Hepatocyte (in vitro differentiated cells): ENCODE measurements at regions not wholly inside any gene's neighbourhood (a gene's known extent, or its start where the extent isn't known, plus 50 kb on each side); places are given as distances from the start of the nearest gene placed in this dataset.

Experiments used
- DNase-seq: peaks from one replicate; pipeline ENCODE4 v3.0.0-alpha.2; 2016; ENCODE audit warnings: low spot score
- H2AFZ ChIP-seq: fragments of 200-600 bp; sonication (generic); 2 replicates; pipeline ENCODE4 v1.6.0; 2016; ENCODE audit warnings: antibody characterized with exemption, mild to moderate bottlenecking
- H3K27ac ChIP-seq: fragments of 200-600 bp; sonication (generic); 2 replicates; pipeline ENCODE4 v1.5.1; 2016; ENCODE audit warnings: mild to moderate bottlenecking
- H3K27me3 ChIP-seq: fragments of 200-600 bp; sonication (generic); 2 replicates; pipeline ENCODE4 v1.6.1; 2016
- H3K36me3 ChIP-seq: fragments of 200-600 bp; sonication (generic); replicated peaks from 2 replicates; pipeline ENCODE4 v1.5.1; 2016; ENCODE audit warnings: low read depth; ENCODE audit not compliant: insufficient read depth
- H3K4me1 ChIP-seq: fragments of 200-600 bp; sonication (generic); 2 replicates; pipeline ENCODE4 v1.5.1; 2016; ENCODE audit warnings: mild to moderate bottlenecking, moderate library complexity; ENCODE audit not compliant: insufficient read depth
- H3K4me2 ChIP-seq: fragments of 200-600 bp; sonication (generic); 2 replicates; pipeline ENCODE4 v1.6.0; 2016
- H3K4me3 ChIP-seq: fragments of 200-600 bp; sonication (generic); 2 replicates; pipeline ENCODE4 v1.5.1; 2016; ENCODE audit warnings: mild to moderate bottlenecking
- H3K79me2 ChIP-seq: fragments of 200-600 bp; sonication (generic); 2 replicates; pipeline ENCODE4 v1.6.0; 2017; ENCODE audit warnings: mild to moderate bottlenecking
- H3K9me2 ChIP-seq: fragments of 200-600 bp; sonication (generic); replicated peaks from 2 replicates; pipeline ENCODE4 v1.6.0; 2017; ENCODE audit warnings: mild to moderate bottlenecking; ENCODE audit not compliant: insufficient read depth
- H3K9me3 ChIP-seq: fragments of 200-600 bp; sonication (generic); 2 replicates; pipeline ENCODE4 v1.5.1; 2016; ENCODE audit warnings: low read depth, mild to moderate bottlenecking
- H4K20me1 ChIP-seq: fragments of 200-600 bp; sonication (generic); 2 replicates; pipeline ENCODE4 v1.6.0; 2016; ENCODE audit warnings: mild to moderate bottlenecking; ENCODE audit not compliant: insufficient read depth, poor library complexity, severe bottlenecking
- EZH2 ChIP-seq: fragments of 200-600 bp; sonication (generic); IDR thresholded peaks from 2 replicates; pipeline ENCODE4 v1.6.1; 2016; ENCODE audit warnings: antibody characterized with exemption, mild to moderate bottlenecking, borderline replicate concordance
- EZH2phosphoT487 ChIP-seq: fragments of 200-600 bp; sonication (generic); IDR thresholded peaks from one replicate; pipeline ENCODE4 v1.6.1; 2018; ENCODE audit warnings: antibody characterized with exemption, mild to moderate bottlenecking, low read depth, moderate library complexity; ENCODE audit not compliant: unreplicated experiment, severe bottlenecking
- WGBS: methylation state at CpG from one replicate; pipeline ENCODE4 v1.1.6; 2016; ENCODE audit warnings: low lambda C conversion rate; ENCODE audit errors: missing lambda C conversion rate; 5-methylcytosine and 5-hydroxymethylcytosine counted together
- TF ChIP-seq, protein P1 (sequence below): fragments of 200-600 bp; sonication (generic); IDR thresholded peaks from 2 replicates; pipeline ENCODE4 v1.5.1; 2016; ENCODE audit warnings: antibody characterized with exemption, mild to moderate bottlenecking; ENCODE audit not compliant: poor library complexity

DNA sequence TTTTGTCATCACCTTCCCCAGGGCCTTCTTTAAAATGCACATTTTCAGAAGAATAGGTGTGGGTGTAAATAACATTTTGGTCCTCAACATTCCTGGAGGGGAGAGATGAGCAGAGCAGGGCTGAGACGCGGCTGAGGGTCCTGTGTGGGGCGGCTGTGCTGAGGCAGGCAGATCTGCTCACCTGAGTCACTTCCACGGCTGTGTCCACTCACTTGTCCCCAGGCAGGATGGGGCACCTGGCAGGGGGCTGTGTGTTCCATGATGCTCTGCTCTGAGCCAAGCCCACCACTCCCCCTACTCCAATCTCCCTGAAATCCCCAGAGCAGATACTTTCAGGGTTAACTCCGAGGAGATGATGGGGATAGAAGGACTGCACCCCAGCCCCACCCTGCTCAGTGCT, 93.8 kb downstream of the GLRX3 start:
- Histone ChIP-seq H3K27ac (no peak overlapping the region), H2AFZ (no peak overlapping the region), H3K9me2 (no peaks in the 10 kb centered on the region), H3K27me3 (no peaks in the 10 kb centered on the region), H3K4me1 (no peaks in the 10 kb centered on the region), H3K79me2 (no peaks in the 10 kb centered on the region), H3K4me2 (no peak overlapping the region), H3K36me3 (no peaks in the 10 kb centered on the region), H3K9me3 (no peaks in the 10 kb centered on the region), H4K20me1 (no peaks in the 10 kb centered on the region), H3K4me3 (no peak overlapping the region)
- DNase-seq: no peak
- TF ChIP-seq EZH2phosphoT487: no peak
- TF ChIP-seq, protein P1, sequence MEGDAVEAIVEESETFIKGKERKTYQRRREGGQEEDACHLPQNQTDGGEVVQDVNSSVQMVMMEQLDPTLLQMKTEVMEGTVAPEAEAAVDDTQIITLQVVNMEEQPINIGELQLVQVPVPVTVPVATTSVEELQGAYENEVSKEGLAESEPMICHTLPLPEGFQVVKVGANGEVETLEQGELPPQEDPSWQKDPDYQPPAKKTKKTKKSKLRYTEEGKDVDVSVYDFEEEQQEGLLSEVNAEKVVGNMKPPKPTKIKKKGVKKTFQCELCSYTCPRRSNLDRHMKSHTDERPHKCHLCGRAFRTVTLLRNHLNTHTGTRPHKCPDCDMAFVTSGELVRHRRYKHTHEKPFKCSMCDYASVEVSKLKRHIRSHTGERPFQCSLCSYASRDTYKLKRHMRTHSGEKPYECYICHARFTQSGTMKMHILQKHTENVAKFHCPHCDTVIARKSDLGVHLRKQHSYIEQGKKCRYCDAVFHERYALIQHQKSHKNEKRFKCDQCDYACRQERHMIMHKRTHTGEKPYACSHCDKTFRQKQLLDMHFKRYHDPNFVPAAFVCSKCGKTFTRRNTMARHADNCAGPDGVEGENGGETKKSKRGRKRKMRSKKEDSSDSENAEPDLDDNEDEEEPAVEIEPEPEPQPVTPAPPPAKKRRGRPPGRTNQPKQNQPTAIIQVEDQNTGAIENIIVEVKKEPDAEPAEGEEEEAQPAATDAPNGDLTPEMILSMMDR: no peak
- WGBS: 96% methylated on average over 5 of the region's 5 CpGs

DNA sequence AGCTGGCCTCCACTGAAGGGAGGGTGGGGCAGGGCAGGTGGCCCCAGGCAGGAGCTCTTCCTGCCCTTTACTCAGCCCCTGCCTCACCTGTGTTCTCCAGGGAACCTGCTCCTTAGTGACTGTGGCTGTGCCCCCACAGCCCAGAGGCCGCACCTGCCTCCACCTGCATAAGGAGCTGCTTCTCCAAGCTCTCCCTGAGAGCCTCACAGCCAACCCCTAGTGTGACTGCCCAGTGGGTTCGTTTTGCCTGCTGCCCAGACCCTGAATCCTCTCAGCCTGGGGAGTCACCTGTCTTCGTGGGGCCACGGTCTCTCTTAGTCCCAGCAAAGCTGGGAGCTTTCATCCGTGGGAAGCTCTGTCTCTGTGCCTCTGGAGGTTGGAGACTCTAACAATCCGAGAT, 94.4 kb downstream of the GLRX3 start:
- DNase-seq: no peak
- no peaks in the 10 kb centered on the region for H3K27me3 ChIP-seq

DNA sequence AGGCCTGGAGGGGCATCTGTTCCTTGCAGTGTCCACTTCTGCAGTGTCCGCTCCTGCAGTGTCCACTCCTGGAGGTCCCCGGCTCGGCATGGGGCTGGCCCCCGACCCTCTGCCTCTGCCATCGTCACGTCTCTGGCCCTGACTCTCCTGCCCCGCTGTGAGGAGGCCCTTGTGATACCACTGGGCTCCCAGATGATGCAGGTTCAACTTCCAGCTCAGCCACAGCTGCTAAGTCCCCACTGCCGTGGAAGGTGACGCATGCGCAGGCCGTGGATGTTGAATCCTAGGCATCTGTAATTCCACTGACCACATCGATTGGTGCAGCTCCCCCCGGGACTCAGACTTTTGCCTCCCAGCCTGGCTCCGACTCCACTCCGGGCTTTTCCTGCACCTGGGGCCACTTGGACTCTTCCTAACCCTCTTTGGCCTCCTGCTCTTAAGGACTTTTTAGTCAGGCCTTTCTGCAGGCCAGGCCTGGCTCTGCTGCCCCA, 95.1 kb downstream of the GLRX3 start:
- WGBS: 93% methylated on average over 15 of the region's 15 CpGs
- Histone ChIP-seq H3K4me2 (no peak overlapping the region), H4K20me1 (no peaks in the 10 kb centered on the region), H3K4me3 (no peak overlapping the region), H3K27ac (no peak overlapping the region), H3K27me3 (no peaks in the 10 kb centered on the region), H3K9me2 (no peaks in the 10 kb centered on the region), H3K79me2 (no peaks in the 10 kb centered on the region), H2AFZ (no peak overlapping the region), H3K36me3 (no peaks in the 10 kb centered on the region), H3K4me1 (no peaks in the 10 kb centered on the region), H3K9me3 (no peaks in the 10 kb centered on the region)
- DNase-seq: no peak
- TF ChIP-seq EZH2: no peak
- TF ChIP-seq, protein P1: no peak
- no peak for TF ChIP-seq EZH2phosphoT487

More for the DNA sequence above, 94.4 kb downstream of the GLRX3 start:
- H4K20me1 ChIP-seq: no peaks in the 10 kb centered on the region
- H3K9me2 ChIP-seq: no peaks in the 10 kb centered on the region
- TF ChIP-seq EZH2phosphoT487 (no peak), EZH2 (no peak)
- TF ChIP-seq, protein P1: no peak
- no peak overlapping the region for H3K27ac ChIP-seq
- H3K79me2 ChIP-seq: no peaks in the 10 kb centered on the region
- H3K9me3 ChIP-seq: no peaks in the 10 kb centered on the region
- H3K4me3 ChIP-seq: no peak overlapping the region
- no peak overlapping the region for H2AFZ ChIP-seq
- 90% methylated on average over 6 of the region's 6 CpGs for WGBS
- no peaks in the 10 kb centered on the region for H3K4me1 ChIP-seq
- no peaks in the 10 kb centered on the region for H3K36me3 ChIP-seq
- H3K4me2 ChIP-seq: no peak overlapping the region
